ENCODE measurements at regions not wholly inside any gene's neighbourhood (a gene's known extent, or its start where the extent isn't known, plus 50 kb on each side); places are given as distances from the start of the nearest gene placed in this dataset.

DNA sequence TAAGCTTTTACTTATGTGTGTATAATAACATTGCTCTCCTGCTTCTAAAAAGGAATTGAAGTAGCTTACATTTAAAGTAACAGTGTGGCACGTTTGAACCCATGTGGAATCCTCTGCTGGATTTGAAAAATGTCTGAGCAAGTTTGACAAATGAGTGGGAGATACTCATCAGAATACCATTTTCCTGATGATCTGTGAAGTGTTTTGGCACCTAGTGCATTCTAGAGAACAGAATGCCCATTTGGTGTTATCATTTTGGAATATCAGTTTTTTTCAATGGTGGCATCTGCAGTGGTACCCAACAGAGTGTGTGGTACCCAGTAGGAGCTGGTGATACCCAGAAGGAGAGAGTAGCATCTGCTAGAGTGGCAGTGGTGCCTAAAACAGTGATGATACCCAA lies 471.1 kb downstream of the PLK2 start:
- CTCF ChIA-PET = no interaction called here
- no peaks in the 10 kb centered on the region for H3K9me3 ChIP-seq (ENCODE audit: control insufficient read depth, insufficient read depth, low read depth, low read length)

DNA sequence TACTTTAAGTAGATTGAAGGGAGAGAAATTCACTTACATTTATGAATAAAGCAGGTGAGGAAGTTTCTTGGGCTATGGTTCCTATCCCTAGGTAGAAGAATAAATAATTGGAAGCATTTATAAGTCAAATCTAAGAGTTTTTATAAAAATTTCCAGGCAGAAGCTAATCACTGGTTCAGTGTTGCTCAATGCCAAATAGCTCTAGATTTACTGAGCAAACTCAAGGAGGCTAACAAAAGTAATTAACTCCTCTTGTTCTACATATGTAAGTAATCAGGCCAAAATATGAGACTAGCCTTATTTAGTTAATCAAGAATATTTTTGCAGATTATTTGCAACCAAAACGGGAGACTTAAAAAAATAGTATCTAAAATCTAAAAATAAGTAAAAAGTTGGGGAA lies 472.3 kb downstream of the PLK2 start:
- H3K27ac ChIP-seq (ENCODE audit: low read length) = no peak overlapping the region; the same call in 1 of the 2 replicates
- no peak overlapping the region for H3K4me3 ChIP-seq (ENCODE audit: low read depth in 2 of 2, low read length in 2 of 2)
- CTCF ChIA-PET = no interaction called here
- H3K36me3 ChIP-seq (ENCODE audit: control insufficient read depth, insufficient read depth, low read length) = no peaks in the 10 kb centered on the region
- peaks cover 3% of the 10 kb centered on the region for H3K4me1 ChIP-seq (ENCODE audit: control insufficient read depth, insufficient read depth, low read length)
- intact Hi-C loops (cut with micrococcal nuclease; ENCODE audit: unreplicated experiment) = no loop called here
- POLR2A ChIA-PET = interaction anchor here (0.6 kb wide), 3 partner anchors 18 to 154 kb away, joined by 3 to 10 read pairs (median 5); no protein-coding TSS in a partner anchor
- DNase-seq (ENCODE audit: low read depth, low spot score) (no peak), ATAC-seq (no peak)
- no TSS peak for BruUV-seq (replicated peaks)
- no peak for TF ChIP-seq TCF7L2 (IDR thresholded peaks at IDR 0.05; ENCODE audit: low read depth, low read length)
- TF ChIP-seq SIN3A (IDR thresholded peaks at IDR 0.05; ENCODE audit: borderline replicate concordance, insufficient read depth, low read depth, low read length) = no peak
- TF ChIP-seq, protein P1, sequence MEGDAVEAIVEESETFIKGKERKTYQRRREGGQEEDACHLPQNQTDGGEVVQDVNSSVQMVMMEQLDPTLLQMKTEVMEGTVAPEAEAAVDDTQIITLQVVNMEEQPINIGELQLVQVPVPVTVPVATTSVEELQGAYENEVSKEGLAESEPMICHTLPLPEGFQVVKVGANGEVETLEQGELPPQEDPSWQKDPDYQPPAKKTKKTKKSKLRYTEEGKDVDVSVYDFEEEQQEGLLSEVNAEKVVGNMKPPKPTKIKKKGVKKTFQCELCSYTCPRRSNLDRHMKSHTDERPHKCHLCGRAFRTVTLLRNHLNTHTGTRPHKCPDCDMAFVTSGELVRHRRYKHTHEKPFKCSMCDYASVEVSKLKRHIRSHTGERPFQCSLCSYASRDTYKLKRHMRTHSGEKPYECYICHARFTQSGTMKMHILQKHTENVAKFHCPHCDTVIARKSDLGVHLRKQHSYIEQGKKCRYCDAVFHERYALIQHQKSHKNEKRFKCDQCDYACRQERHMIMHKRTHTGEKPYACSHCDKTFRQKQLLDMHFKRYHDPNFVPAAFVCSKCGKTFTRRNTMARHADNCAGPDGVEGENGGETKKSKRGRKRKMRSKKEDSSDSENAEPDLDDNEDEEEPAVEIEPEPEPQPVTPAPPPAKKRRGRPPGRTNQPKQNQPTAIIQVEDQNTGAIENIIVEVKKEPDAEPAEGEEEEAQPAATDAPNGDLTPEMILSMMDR (IDR thresholded peaks at IDR 0.05) = no peak
- no peak for TF ChIP-seq POLR2AphosphoS5 (IDR thresholded peaks at IDR 0.05; ENCODE audit: low read depth, low read length)
- no peak for TF ChIP-seq REST (IDR thresholded peaks at IDR 0.05; ENCODE audit: insufficient read depth in 1 of 2, low read depth in 2 of 2, low read length in 1 of 2)
- no peaks in the 10 kb centered on the region for H3K27me3 ChIP-seq (ENCODE audit: control insufficient read depth, insufficient read depth, low read length)
- no peaks in the 10 kb centered on the region for H3K9me3 ChIP-seq (ENCODE audit: control insufficient read depth, insufficient read depth, low read depth, low read length)
- in situ Hi-C loops (cut with HindIII; ENCODE audit: low pct_unique_long_range_greater_than_20kb, low sequenced_read_pairs) = no loop called here

More for the DNA sequence above, 471.1 kb downstream of the PLK2 start:
- TF ChIP-seq POLR2AphosphoS5 (IDR thresholded peaks at IDR 0.05; ENCODE audit: low read depth, low read length) = no peak
- no peak for TF ChIP-seq REST (IDR thresholded peaks at IDR 0.05; ENCODE audit: insufficient read depth in 1 of 2, low read depth in 2 of 2, low read length in 1 of 2)
- TF ChIP-seq SIN3A (IDR thresholded peaks at IDR 0.05; ENCODE audit: borderline replicate concordance, insufficient read depth, low read depth, low read length) = no peak
- TF ChIP-seq, protein P1 (IDR thresholded peaks at IDR 0.05) = no peak
- no peak for TF ChIP-seq TCF7L2 (IDR thresholded peaks at IDR 0.05; ENCODE audit: low read depth, low read length)
- Histone ChIP-seq H3K4me3 (ENCODE audit: low read depth in 2 of 2, low read length in 2 of 2) (no peak overlapping the region), H3K36me3 (ENCODE audit: control insufficient read depth, insufficient read depth, low read length) (no peaks in the 10 kb centered on the region), H3K4me1 (ENCODE audit: control insufficient read depth, insufficient read depth, low read length) (peaks cover 3% of the 10 kb centered on the region), H3K27me3 (ENCODE audit: control insufficient read depth, insufficient read depth, low read length) (no peaks in the 10 kb centered on the region), H3K27ac (ENCODE audit: low read length) (0 out of 2 replicates have a peak overlapping the region, but pooled peaks have one; percentile 61)
- in situ Hi-C loops (cut with HindIII; ENCODE audit: low pct_unique_long_range_greater_than_20kb, low sequenced_read_pairs) (no loop called here), intact Hi-C loops (cut with micrococcal nuclease; ENCODE audit: unreplicated experiment) (no loop called here)
- ATAC-seq (no peak), DNase-seq (ENCODE audit: low read depth, low spot score) (no peak)
- BruUV-seq (replicated peaks) = no TSS peak
- POLR2A ChIA-PET = no interaction called here

All from Panc1 (cell line).